ENCODE measurements at regions not wholly inside any gene's neighbourhood (a gene's known extent, or its start where the extent isn't known, plus 50 kb on each side); places are given as distances from the start of the nearest gene placed in this dataset.

DNA sequence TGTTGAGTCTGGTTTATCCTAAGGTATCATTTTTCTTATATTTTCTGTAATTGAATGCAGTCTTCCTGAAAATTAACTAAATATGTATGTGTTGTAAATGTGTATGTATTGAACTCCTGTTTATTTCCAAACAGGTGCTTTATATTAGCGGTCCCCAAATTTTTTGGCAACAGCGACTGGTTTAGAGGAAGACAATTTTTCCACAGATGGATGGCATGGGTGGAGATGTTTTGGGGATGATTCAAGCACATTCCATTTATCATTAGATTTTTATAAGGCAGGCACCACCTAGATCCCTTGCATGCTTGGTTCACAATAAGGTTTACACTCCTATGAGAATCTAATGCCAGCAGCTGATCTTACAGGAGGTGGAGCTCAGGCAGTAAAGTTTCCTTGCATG is 210.5 kb upstream of the ANO3 start:
- no peak for DNase-seq

DNA sequence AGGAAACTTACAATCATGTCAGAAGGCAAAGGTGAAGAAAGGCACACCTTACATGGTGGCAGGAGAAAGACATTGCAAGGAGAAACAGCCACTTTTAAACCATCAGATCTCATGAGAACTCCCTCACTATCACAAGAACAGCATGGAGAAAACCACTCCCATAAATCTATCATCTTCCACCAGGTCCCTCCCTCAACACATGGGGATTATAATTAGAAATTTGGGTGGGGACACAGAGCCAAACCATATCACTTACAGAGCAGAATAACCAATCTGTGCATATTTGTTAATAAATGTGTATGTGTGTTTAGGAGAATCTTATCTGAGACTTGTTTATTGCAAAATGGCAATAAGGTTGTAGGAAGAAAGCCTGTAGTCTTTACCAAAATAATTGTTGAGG is 205.2 kb upstream of the ANO3 start:
- DNase-seq, result no peak

DNA sequence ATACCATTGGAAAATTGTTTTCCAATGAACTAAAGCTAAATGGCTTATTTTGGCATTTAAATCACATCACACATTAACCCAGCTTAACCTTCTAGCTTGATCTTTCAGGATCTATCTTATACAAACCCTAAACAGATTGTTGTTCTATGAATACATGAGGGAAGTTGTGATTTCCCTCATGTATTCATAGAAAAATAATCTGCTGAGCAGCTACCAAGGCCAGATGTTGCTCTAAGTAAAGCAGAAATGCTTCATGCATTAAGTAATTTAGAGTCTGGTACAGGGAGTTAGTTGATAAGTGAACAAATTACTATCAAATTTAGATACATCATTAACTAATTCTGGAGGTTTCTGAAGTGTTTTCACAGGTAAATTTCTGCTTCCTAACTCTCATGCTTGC is 204.6 kb upstream of the ANO3 start:
- DNase-seq, result no peak

DNA sequence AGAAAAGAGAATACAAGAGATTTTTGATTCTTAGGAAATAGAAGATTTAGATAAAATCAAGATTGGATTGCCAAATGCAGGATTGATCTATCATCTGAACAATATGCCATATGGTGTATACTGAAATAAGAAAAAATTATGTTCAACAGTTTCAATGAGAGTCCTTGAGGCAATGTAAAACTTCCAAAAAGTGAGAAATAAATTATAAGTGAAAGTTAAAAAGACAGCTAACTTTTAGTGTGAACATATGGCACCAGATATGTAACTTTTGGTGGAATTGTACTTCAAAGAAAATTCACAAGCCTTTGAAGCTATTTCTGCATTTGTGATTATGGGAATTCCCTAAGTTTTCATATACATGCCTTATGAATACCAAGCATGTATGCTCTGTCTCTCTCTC is 200.5 kb upstream of the ANO3 start:
- no peak for DNase-seq

DNA sequence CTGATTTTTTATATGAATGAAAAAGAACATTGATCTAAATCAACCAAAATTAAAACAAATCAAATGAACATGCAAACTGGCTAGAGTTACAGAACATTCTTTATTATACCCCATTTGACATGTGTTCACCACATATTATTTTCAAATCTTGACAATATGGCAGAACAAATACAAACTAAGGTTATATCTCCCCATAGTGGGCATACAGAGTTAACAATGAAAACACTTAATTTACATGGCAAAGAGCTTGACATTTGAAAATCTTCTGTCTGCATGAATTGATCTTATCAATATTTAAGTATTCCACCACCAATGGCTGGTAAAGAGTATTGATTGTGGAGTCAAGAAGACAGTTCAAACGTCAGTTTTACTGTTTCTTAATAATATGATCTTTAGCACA is 197.9 kb upstream of the ANO3 start:
- no peak for DNase-seq

DNA sequence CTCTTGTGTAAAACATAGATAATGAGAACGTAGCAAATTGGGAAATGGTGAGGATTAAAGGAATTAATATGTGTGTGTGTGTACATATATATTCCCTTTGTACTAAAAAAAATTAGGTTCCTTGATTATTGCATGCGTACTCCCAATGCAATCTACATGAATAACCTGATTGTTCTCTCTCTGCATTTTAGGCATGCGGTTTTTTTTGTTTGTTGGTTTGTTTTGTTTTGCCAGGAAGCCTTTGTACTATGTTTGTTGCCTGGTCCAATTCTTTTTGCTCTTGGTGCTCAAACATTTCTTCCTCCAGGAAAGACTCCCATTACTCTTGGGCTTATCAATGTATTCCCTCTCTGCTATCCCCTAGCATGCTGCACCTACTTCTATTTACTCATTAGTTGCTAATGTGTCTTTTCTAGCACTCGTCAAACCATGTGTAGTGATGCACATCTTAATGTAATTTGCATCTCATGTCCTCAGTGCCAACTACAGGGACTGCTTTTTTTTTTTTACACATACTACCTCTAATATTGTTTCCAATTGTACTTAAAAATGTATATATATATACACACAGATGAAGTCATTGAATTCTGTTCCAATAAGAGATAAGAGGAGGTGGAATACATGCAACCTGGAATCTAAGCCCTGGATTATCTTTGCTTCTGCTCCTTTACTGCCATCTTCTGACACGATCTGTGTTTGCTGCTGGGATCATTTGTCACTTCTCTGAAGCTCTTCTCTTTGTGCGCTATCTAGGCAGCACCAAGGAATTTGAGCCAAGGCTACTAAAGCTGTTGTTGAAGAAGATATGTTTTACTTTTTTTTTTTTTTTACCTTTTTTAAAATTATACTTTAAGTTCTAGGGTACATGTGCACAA is 197.2 kb upstream of the ANO3 start:
- DNase-seq, result peak; percentile 36

DNA sequence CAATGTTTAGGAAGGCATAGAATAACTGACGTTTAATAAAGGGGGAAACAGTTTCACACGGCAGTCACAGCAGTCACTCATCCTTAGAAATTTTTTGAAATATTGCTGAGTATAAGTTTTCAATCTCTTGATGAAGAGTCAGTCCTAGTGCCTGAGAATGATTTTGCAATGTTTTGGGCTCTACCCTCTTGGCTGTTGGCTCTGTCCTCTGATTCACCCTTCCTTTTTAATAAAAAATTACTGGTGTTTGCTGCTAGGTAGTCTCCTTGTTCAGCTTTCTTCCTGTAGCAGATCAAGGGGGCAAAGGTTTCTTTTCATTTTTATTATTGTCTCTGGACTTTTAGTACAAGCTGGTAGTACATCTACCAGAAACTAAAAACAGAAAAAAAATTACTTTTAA is 194.3 kb upstream of the ANO3 start:
- DNase-seq, result no peak

DNA sequence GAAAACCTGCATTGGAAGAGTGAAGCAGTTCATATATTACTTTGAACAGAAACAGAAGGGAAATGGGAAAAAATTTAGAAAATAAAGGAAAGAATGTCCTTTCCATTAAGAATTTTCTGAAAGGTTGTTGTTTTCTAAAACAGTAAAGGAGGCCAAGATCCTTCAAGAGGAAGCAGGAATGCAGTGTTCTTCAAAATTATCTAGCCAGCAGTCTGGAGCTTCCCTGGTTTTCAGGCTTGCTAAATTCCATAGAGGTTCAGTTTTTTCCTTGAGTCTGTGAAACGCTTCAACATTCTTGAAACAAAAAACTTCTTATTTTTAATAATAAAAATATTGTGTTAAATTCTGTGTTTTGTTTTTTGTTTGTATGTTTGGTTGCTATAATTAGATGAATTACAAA is 189.0 kb upstream of the ANO3 start:
- DNase-seq, result no peak

DNA sequence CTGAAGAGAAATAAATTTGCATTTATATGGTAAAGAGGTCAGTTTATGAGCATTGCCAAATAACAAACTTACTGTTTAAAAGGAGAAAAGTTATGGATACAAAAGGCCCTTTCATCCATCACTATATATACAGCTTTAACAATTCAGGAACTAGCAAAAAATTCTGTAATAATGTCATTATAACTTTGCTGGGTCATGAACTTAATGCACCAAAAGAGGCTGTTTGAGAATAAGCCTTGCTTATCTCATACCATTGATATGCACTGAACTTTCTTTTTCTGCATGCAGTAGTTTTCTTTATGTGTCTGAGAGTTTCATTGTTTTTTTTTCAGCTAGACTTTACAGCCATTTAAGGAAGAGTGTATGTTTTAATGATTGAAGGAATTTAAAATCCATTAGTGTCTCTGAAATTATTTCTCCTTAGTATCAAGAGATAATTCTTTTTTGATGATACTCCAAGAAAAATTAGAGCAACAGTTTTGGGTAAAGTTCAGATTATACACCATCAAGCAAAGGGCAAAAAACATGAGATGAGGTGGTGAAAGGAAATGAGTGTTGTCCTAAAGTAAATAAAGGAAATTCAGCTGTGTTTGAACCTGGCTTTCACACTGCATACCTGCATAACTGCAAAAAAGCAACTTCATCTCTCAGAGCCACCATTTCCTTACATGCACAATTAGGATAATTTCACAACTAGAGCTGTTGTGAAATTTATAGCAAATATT is 188.2 kb upstream of the ANO3 start:
- DNase-seq, result no peak

DNA sequence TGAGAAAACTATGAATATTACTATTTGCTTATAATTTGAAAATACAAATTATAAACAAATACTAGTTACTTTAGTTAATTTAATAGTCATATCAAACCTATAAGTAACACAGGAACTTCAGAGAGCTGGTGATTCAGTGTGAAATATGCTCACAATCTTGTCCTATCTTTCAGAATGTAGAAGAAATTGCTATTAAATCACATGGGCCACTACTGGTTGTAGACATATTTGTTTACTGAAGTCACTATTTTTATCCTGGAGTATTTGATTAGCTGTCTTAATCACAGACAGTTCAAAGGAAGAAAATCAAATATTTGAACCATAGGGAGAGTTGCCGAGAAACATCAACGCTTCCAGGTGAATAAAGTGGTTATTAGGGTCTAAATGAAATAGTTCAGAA is 187.6 kb upstream of the ANO3 start:
- DNase-seq, result no peak

DNA sequence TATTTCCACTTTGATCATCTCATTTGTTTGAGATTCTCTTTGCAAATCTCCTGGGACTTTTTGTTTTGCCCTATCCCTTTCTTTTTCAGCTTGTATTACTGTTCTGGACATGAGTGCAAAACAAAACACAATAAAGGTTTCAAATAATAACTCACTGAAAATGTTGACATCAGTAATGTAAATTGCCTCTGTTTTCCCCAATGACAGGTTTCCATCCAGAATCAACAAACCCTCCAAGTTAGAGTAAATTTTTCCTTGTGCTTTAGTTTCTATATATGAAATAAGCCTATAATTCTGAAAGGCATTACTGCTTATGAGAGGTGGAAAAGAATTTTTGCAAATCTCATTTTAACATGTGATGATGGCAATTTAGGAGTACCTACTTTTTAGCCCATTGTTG is 187.0 kb upstream of the ANO3 start:
- DNase-seq, result no peak

DNA sequence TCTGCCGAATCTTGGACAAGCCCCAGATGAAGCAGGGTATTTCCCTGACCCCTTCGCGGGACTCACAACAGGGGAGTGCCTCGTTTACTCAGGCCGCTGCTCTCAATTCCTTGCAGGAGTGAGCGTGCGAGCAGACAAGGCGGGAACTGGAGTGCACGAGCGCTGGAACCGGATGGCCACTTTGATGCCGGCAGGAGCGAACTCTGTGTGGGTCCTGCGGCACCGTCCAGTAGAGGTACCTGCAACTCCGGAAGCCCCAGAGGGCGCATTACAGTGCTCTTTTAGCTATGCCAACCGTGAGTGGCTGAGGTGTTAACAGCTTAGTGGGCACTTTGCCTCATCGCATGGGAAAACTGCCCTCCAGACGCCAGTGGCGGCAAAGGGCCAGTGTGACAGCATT is 182.3 kb upstream of the ANO3 start:
- no peak for DNase-seq

DNA sequence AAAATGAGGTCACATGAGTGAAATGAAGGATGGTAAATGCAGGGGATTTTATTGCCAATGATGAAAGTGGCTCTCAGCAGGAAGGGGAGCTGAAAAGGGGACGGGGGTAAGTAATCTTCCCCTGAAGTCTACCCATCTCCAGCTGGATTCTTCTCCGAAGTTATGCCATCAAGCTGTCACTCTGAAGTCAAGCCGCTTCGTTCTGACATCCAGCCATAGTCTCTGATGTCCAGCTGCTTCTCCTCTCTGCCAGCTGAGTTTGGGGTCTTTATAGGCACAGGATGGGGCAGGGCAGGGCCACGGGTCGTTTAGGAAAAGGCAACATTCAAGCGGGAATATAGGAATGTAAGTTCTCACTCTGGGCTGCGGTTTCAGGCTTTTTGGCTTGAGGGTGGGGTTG is 181.9 kb upstream of the ANO3 start:
- no peak for DNase-seq

DNA sequence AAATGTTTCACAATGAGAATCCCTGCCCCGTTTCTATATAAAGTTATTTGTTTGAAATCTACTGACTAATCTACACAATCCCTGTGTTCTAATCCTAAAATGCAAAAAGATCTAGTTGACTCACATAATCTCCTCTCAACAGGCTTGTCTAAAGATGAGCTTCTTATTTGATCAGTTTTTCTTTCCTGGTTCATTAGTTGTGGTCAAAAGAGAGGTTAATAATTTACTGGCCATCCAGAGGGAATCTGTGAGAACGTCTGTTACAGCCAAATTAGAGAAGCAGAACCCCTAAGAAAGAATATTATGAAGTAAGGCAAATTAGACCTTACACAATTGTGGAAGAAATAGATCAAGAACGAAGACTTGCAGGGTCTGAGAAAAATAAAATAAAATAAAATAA is 173.7 kb upstream of the ANO3 start:
- no peak for DNase-seq

DNA sequence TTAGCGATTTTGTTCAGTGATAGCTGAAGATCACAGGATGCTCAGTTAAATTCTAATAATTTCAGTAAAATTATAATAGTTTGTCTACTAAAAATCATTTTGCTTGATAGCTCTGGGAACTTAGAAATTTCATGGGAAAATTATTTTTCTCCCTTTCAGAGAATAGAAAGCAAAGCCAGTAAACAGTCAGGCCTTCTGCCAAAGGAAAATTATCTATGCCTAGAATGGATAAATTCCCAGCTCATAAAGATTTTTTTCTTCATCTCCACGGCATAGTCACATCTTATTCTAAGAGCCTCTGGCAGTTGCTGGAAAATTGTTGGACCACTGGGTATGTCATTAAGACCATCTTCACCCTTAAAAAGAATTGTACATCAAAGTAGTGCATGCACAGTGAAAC is 169.6 kb upstream of the ANO3 start:
- DNase-seq, result no peak

DNA sequence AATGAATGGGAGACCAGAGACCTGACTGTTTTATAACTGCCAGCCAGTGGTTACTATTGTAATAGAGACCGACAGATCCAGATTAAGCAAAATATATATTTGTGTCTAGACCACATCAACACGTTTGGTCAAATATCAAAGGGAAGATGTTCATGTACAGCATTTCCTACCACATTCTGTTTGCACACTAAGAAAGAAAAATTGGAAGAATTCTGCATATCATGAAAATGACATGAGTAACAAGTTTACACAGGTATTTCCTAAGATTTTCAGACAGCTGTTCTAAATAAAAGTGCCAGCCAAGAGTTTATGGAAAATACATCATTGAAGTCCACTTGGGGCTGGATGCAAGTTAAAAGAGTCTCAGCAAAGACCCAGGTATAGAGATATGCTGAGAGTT is 145.5 kb upstream of the ANO3 start:
- DNase-seq, result no peak

DNA sequence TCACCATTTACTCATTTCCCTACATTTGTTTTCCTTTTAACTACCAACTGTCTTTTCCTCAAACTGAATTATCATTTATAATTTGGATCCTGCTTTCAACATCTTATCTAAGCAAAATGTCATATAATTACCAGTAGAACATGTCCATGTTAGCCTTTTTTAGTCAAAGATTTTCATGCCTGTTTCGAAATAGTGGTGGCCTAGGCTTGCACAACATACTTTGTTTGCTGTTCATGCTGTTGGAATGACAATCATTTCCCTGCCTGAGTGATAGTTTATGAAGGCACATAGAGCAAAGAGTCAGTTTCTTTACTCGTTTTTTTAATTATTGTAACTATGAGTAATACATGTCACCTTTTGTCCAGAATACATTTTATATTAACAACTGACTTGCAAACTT is 144.3 kb upstream of the ANO3 start:
- DNase-seq, result no peak

DNA sequence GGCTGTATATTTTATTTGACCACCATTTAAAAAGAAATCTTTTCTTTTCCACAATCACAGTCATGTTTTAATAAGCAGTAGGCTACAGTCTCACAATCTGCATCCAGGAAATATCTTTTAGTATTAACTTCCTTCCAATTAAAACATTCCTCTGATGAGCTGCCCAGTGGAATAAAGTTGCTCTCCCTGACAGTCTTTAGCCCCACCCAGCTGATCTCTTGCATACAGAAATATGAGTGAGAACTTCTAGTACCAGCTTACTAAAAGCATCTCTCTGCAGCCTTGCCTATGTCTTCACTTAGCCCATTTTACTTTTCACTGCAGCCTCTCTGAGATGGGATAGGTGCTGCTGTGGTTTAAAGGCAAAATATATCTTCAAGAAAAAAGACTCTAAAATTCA is 143.4 kb upstream of the ANO3 start:
- DNase-seq, result no peak

DNA sequence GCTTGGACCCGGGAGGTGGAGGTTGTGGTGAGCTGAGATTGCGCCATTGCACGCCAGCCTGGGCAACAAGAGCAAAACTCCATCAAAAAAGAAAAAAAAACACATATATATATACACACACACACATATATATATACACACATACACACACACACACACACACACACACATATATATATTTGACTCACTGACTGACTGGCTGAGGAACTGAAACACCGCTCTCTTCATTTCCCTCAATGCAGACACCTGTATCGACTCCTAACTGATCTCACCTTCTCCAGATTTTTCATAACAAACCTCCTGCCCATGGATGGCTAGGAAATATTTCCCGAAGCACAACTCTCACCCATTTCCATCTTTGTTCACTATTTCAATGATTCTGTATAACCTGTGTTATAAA is 140.7 kb upstream of the ANO3 start:
- DNase-seq, result no peak

DNA sequence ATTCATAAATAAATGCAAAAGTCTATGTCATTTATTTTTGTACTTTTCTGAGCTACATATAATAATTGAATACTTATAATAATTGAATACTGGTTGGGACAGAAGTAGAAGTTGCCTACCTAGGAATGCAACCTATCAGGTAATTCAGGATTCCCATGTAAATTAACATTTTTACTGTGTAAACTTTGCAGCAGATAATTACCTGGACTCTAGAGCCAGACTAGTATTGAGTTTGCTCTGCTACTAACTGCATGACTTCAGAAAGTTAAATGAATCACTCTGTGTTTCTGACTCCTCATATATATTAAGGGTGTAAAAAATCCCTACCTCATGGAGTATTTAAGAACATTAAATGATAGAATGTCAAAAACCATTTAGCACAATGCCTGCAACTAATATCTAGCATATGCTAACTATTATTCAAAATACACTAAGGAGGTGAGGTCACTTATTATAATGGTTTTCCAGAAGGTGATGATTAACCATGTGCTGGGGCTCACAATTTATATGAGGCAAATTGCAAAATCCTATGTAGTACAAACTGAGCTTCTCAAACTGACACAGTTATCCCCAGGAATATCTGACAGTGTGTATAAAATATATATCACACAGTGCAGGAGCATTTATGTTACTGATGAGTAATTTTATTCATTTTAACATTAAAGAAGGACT is 138.1 kb upstream of the ANO3 start:
- DNase-seq, result no peak

DNA sequence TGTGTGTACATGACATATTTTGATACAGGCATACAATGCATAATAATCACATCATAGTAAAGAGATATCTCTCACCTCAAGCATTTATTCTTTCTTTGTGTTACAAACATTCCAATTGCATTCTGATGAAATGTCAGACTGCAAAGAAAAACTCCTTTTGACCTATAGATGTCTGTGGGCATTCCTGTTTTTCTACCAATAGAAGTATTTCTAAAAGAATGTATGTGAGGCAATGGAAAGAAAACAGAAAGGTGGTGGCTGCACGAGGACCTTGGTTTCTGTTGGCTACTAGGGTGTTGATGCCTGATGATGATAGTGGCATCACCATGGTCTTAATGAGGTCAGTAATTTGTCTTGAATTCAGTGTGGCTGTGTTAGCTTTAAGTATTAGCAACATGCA is 137.0 kb upstream of the ANO3 start:
- no peak for DNase-seq

DNA sequence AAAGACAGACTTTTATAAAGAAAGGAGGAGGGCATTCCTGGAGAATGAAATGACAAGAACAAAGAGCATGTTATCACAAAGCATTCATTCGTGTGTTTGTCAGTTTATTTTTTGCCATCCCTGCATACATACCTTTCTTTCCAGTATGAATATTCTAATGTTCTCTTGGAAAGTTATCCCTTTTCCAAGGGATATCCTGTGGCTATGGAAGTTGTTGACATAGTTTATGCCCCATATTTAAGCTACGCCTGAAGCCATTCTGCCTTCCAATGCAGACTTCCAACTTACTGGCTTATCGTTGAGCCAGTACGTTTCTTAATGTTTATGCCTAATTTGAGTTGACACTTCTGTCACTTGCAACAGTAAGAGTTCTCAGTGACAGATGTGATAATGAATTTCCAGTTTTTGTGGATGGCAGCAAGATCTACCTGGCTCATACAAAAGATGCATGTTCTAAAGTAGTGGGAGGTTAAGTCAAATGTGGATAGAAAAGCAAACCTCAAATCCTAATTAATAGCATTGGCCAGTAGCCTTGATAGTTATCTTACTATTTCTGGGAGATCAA is 133.3 kb upstream of the ANO3 start:
- no peak for DNase-seq

DNA sequence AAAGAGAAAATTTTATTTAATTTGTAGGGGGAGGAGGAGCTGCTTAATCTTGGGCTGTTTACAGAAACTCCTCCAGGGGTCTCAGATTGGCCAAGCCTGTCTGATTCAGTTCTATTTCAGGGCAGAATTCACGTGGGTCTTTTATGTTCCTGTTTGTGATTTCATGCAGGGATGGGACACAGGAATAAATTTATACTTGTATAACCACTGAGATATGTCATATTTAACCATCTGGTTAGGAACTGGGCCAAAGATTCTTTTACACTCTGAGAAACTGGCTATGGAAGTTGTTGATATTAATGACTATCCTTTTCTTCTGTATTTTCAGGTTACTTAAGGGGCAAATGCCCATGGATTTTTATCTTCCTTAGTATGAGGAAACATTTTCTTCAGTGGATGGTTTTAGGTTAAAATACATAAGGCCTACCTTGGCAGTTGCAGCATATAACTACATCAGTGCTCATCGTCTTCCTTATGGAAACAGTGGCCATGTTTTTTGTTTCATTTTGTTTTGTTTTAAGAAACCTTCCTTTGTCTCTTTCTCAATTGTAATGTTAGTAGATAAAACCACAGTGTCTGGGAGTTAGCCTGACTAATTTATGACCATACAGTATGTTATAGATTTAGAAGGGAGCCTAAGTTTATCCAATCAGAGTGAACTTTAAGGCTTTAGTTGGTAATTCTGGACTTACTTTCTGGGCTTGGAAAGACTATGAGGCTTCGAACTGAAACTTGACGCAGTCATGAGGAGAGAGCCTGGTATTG is 132.4 kb upstream of the ANO3 start:
- DNase-seq, result no peak
